ENCODE measurements at regions not wholly inside any gene's neighbourhood (a gene's known extent, or its start where the extent isn't known, plus 50 kb on each side); places are given as distances from the start of the nearest gene placed in this dataset.

- TF ChIP-seq, protein P1, sequence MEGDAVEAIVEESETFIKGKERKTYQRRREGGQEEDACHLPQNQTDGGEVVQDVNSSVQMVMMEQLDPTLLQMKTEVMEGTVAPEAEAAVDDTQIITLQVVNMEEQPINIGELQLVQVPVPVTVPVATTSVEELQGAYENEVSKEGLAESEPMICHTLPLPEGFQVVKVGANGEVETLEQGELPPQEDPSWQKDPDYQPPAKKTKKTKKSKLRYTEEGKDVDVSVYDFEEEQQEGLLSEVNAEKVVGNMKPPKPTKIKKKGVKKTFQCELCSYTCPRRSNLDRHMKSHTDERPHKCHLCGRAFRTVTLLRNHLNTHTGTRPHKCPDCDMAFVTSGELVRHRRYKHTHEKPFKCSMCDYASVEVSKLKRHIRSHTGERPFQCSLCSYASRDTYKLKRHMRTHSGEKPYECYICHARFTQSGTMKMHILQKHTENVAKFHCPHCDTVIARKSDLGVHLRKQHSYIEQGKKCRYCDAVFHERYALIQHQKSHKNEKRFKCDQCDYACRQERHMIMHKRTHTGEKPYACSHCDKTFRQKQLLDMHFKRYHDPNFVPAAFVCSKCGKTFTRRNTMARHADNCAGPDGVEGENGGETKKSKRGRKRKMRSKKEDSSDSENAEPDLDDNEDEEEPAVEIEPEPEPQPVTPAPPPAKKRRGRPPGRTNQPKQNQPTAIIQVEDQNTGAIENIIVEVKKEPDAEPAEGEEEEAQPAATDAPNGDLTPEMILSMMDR (IDR thresholded peaks at IDR 0.05): no peak
- TF ChIP-seq POLR2A (IDR thresholded peaks at IDR 0.05): no peak
These were observed 552.8 kb upstream of the ST8SIA4 start for GRCh38 chr5:101455851-101456250.
